ENCODE measurements at regions not wholly inside any gene's neighbourhood (a gene's known extent, or its start where the extent isn't known, plus 50 kb on each side); places are given as distances from the start of the nearest gene placed in this dataset.

GRCh38 chr12:13373803-13374202, 177.3 kb downstream of the EMP1 start:
- no peak for DNase-seq
- no peak overlapping the region for H3K4me3 Mint-ChIP-seq
- H3K36me3 Mint-ChIP-seq (ENCODE audit: low read depth), result no peaks in the 10 kb centered on the region
- no peak for TF ChIP-seq CTCF (IDR thresholded peaks at IDR 0.05)
- no peaks in the 10 kb centered on the region for H3K4me1 Mint-ChIP-seq (ENCODE audit: low read depth)
- no peak overlapping the region for H3K27ac Mint-ChIP-seq
- H3K27me3 Mint-ChIP-seq (ENCODE audit: insufficient read depth), result peaks cover 2% of the 10 kb centered on the region
- no peaks in the 10 kb centered on the region for H3K9me3 Mint-ChIP-seq

- H3K36me3 Mint-ChIP-seq (ENCODE audit: low read depth), result no peaks in the 10 kb centered on the region
- TF ChIP-seq CTCF (IDR thresholded peaks at IDR 0.05), result no peak
- no peaks in the 10 kb centered on the region for H3K9me3 Mint-ChIP-seq
- H3K4me1 Mint-ChIP-seq (ENCODE audit: low read depth), result no peaks in the 10 kb centered on the region
- no peak for DNase-seq
- no peak overlapping the region for H3K27ac Mint-ChIP-seq
- peaks cover 3% of the 10 kb centered on the region for H3K27me3 Mint-ChIP-seq (ENCODE audit: insufficient read depth)
- no peak overlapping the region for H3K4me3 Mint-ChIP-seq
Observed at GRCh38 chr12:13373131-13373530, 176.6 kb downstream of the EMP1 start.

- Mint-ChIP-seq H3K9me3 (no peaks in the 10 kb centered on the region), H3K27me3 (ENCODE audit: insufficient read depth) (peaks cover 6% of the 10 kb centered on the region), H3K36me3 (ENCODE audit: low read depth) (no peaks in the 10 kb centered on the region), H3K4me3 (no peak overlapping the region), H3K4me1 (ENCODE audit: low read depth) (no peaks in the 10 kb centered on the region), H3K27ac (no peak overlapping the region)
- TF ChIP-seq CTCF (IDR thresholded peaks at IDR 0.05), result no peak
- DNase-seq, result no peak
Observed at GRCh38 chr12:13372386-13372785, 175.9 kb downstream of the EMP1 start.

- no peak for TF ChIP-seq CTCF (IDR thresholded peaks at IDR 0.05)
- Mint-ChIP-seq H3K9me3 (no peaks in the 10 kb centered on the region), H3K36me3 (ENCODE audit: low read depth) (no peaks in the 10 kb centered on the region), H3K27ac (no peak overlapping the region), H3K4me1 (ENCODE audit: low read depth) (no peaks in the 10 kb centered on the region), H3K4me3 (no peak overlapping the region), H3K27me3 (ENCODE audit: insufficient read depth) (peaks cover 6% of the 10 kb centered on the region)
- no peak for DNase-seq
Observed at GRCh38 chr12:13371797-13372196, 175.3 kb downstream of the EMP1 start.

- Mint-ChIP-seq H3K27me3 (ENCODE audit: insufficient read depth) (peaks cover 6% of the 10 kb centered on the region), H3K36me3 (ENCODE audit: low read depth) (no peaks in the 10 kb centered on the region), H3K4me1 (ENCODE audit: low read depth) (no peaks in the 10 kb centered on the region)
Observed at GRCh38 chr12:13371367-13371766, 174.8 kb downstream of the EMP1 start.

More at GRCh38 chr12:13371367-13371766, 174.8 kb downstream of the EMP1 start:
- Mint-ChIP-seq H3K9me3 (no peaks in the 10 kb centered on the region), H3K4me3 (no peak overlapping the region), H3K27ac (no peak overlapping the region)
- TF ChIP-seq CTCF (IDR thresholded peaks at IDR 0.05), result no peak
- DNase-seq, result no peak

All from HFFc6 (cell line).